ENCODE measurements at regions not wholly inside any gene's neighbourhood (a gene's known extent, or its start where the extent isn't known, plus 50 kb on each side); places are given as distances from the start of the nearest gene placed in this dataset.

- TF ChIP-seq, protein P1, sequence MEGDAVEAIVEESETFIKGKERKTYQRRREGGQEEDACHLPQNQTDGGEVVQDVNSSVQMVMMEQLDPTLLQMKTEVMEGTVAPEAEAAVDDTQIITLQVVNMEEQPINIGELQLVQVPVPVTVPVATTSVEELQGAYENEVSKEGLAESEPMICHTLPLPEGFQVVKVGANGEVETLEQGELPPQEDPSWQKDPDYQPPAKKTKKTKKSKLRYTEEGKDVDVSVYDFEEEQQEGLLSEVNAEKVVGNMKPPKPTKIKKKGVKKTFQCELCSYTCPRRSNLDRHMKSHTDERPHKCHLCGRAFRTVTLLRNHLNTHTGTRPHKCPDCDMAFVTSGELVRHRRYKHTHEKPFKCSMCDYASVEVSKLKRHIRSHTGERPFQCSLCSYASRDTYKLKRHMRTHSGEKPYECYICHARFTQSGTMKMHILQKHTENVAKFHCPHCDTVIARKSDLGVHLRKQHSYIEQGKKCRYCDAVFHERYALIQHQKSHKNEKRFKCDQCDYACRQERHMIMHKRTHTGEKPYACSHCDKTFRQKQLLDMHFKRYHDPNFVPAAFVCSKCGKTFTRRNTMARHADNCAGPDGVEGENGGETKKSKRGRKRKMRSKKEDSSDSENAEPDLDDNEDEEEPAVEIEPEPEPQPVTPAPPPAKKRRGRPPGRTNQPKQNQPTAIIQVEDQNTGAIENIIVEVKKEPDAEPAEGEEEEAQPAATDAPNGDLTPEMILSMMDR (IDR thresholded peaks at IDR 0.05; ENCODE audit: low read length, missing control alignments) = no peak
- no peak for DNase-seq (ENCODE audit: low read depth)
- no peak overlapping the region for H3K4me3 ChIP-seq (replicated peaks; ENCODE audit: low read depth, low read length)
These were observed 106.8 kb downstream of the ASB9 start for GRCh38 chrX:15163131-15163530.

GRCh38 chrX:15160558-15161095, 109.3 kb downstream of the ASB9 start:
- DNase-seq (ENCODE audit: low read depth) = no peak
- TF ChIP-seq, protein P1 (IDR thresholded peaks at IDR 0.05; ENCODE audit: low read length, missing control alignments) = no peak

DNA sequence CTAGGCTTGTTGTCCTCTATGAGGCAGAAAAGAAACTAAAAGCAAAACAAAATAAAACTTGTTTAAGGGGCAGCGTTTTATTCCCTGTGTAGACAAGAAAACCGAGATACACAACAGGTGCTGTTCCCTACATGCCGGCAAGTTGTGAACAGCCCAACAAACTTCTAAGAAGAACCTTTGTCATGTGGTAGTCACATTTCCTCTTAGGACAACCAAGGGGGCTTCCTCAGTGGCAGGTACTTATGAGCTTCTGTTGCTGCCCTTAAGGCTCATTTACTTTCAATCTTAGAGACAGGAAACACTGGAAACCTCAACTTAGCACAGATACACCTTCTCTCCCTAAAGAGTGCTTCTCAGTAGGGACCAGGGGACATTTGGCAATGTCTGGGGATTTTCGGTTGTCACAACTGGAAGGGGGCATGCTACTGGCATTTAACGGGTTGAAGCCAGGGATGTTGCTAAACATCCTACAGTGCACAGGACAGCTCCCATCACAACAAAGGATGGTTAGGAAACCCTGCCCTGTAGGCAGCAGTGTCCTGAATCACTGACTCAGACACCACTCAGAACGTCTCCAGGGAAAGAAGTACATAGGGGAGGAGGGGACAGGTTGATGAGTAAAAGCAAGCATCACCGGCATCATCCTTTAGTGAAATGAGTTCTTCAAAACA, 111.0 kb downstream of the ASB9 start:
- no peak for DNase-seq (ENCODE audit: low read depth)
- TF ChIP-seq, protein P1 (IDR thresholded peaks at IDR 0.05; ENCODE audit: low read length, missing control alignments) = no peak

More at GRCh38 chrX:15160558-15161095, 109.3 kb downstream of the ASB9 start:
- H3K4me3 ChIP-seq (replicated peaks; ENCODE audit: low read depth, low read length) = no peak overlapping the region

GRCh38 chrX:15158350-15158735, 111.5 kb downstream of the ASB9 start:
- TF ChIP-seq, protein P1 (IDR thresholded peaks at IDR 0.05; ENCODE audit: low read length, missing control alignments) = no peak
- no peak overlapping the region for H3K4me3 ChIP-seq (replicated peaks; ENCODE audit: low read depth, low read length)
- DNase-seq (ENCODE audit: low read depth) = no peak

More for the DNA sequence above, 111.0 kb downstream of the ASB9 start:
- no peak overlapping the region for H3K4me3 ChIP-seq (replicated peaks; ENCODE audit: low read depth, low read length)

DNA sequence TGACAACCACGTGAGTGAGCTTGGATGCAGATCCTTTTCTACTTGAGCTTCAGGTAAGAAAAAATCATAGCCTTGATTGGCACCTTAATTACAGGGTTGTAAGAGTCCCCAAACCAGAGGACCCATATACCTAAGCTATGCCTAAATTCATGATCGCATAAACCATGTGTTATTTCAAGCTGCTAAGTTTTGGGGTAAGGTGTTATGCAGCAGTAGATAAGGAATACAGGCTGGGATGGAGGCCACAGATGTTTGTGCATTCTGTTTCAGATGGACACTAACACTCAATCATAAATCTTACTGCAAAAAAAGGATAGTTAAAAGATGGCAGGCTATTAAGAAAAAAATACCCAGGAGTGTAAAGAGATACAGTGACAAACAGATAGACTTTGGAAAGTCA, 112.3 kb downstream of the ASB9 start:
- no peak for DNase-seq (ENCODE audit: low read depth)
- TF ChIP-seq, protein P1 (IDR thresholded peaks at IDR 0.05; ENCODE audit: low read length, missing control alignments) = no peak
- H3K4me3 ChIP-seq (replicated peaks; ENCODE audit: low read depth, low read length) = no peak overlapping the region

DNA sequence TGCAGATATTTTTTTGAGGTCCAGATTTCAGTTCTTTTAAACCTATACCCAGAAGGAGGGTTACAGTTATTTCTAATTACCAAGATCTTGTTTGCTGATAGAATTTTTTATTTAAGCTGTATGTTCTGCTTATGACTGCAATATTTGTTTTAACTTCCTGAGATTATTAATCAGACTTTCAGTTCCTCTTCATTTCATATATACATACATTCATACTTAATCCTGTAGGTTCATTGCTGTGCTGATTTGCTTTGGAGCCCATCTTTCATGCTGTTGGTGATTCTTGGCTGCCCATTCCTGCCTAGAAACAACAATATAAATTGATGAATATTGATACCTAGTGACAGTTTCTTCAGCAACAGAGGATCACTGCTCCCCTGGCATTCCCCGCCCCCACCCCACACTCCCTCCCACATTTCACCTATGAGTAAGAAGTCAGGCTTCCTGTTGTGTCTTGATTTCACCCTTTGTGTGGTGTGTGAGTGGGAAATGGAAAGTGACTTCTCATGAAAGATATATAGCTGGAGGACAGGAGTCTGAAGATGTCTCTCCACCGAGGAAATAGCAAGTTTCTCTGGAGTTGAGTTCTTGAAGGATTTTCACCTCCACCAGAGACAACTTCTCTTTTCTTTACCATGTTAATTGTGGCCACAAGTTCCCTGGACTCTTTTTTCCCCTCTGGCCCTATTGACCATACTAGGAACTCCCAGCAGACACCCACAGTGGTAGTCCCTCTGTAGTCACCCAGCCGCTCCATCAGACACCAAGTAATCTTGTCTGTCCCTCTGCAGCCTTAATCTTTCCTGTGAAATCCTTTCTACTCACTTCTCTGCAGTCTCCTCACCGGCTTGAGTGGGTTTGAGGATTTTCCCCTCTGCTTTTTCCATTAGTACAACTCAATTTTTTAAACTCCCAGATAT, 118.4 kb downstream of the ASB9 start:
- DNase-seq (ENCODE audit: low read depth) = no peak
- no peak overlapping the region for H3K4me3 ChIP-seq (replicated peaks; ENCODE audit: low read depth, low read length)
- TF ChIP-seq, protein P1 (IDR thresholded peaks at IDR 0.05; ENCODE audit: low read length, missing control alignments) = no peak
